Thoracic aorta (tissue), 2 donors: ENCODE measurements at regions not wholly inside any gene's neighbourhood (a gene's known extent, or its start where the extent isn't known, plus 50 kb on each side); places are given as distances from the start of the nearest gene placed in this dataset.

Source experiments
- ATAC-seq: fragments of 150-250 bp; one replicate; pipeline ENCODE4 v1.8.0; 2017; ENCODE audit warnings: low read depth; ENCODE audit not compliant: insufficient number of reproducible peaks, low FRiP score
- DNase-seq: peaks from one replicate; pipeline ENCODE4 v3.0.0-alpha.2; 2020; ENCODE audit warnings: low spot score
- H3K27ac ChIP-seq, 2 donors: fragments of 200-600 bp; sonication (generic); 1 replicate in 1 of 2; 2 replicates in 1 of 2; pipeline ENCODE4 v1.5.1; 2016; ENCODE audit warnings: mild to moderate bottlenecking in 2 of 2, moderate library complexity in 2 of 2
- H3K27me3 ChIP-seq: fragments of 200-600 bp; sonication (generic); replicated peaks from 2 replicates; pipeline ENCODE4 v1.6.0; 2016; ENCODE audit warnings: mild to moderate bottlenecking; ENCODE audit not compliant: insufficient read depth
- H3K36me3 ChIP-seq: fragments of 200-600 bp; sonication (generic); one replicate; pipeline ENCODE4 v1.5.1; 2016
- H3K4me1 ChIP-seq, 2 donors: fragments of 200-600 bp; sonication (generic); 1 replicate in 1 of 2; 2 replicates in 1 of 2; pipeline versions ENCODE4 v1.5.1 to v1.6.0; 2016; ENCODE audit warnings: low read depth in 2 of 2, mild to moderate bottlenecking in 1 of 2; ENCODE audit not compliant: control insufficient read depth in 1 of 2
- H3K4me3 ChIP-seq: fragments of 200-600 bp; sonication (generic); 2 replicates; pipeline ENCODE4 v1.5.1; 2016; ENCODE audit warnings: mild to moderate bottlenecking
- H3K9me3 ChIP-seq: fragments of 200-600 bp; sonication (generic); 2 replicates; pipeline ENCODE4 v1.5.1; 2016
- CTCF ChIP-seq: fragments of 200-600 bp; sonication (generic); IDR thresholded peaks from one replicate; pipeline ENCODE4 v1.5.1; 2019; ENCODE audit warnings: antibody characterized with exemption

GRCh38 chr4:124253080-124253479 is 459.5 kb downstream of the ANKRD50 start:
- Histone ChIP-seq H3K27ac (no peak overlapping the region), H3K36me3 (no peaks in the 10 kb centered on the region), H3K9me3 (no peaks in the 10 kb centered on the region), H3K4me1 (no peaks in the 10 kb centered on the region), H3K27me3 (no peaks in the 10 kb centered on the region), H3K4me3 (no peak overlapping the region)
- no peak for TF ChIP-seq CTCF
- ATAC-seq = no peak
- DNase-seq = no peak

GRCh38 chr4:124262211-124263179 is 450.0 kb downstream of the ANKRD50 start:
- Histone ChIP-seq H3K9me3 (no peaks in the 10 kb centered on the region), H3K27me3 (no peaks in the 10 kb centered on the region), H3K27ac (no peak overlapping the region), H3K4me3 (no peak overlapping the region), H3K4me1 (no peaks in the 10 kb centered on the region), H3K36me3 (no peaks in the 10 kb centered on the region)
- ATAC-seq (peak; percentile 82), DNase-seq (peak; percentile 5)
- peak; percentile 76 for TF ChIP-seq CTCF

DNA sequence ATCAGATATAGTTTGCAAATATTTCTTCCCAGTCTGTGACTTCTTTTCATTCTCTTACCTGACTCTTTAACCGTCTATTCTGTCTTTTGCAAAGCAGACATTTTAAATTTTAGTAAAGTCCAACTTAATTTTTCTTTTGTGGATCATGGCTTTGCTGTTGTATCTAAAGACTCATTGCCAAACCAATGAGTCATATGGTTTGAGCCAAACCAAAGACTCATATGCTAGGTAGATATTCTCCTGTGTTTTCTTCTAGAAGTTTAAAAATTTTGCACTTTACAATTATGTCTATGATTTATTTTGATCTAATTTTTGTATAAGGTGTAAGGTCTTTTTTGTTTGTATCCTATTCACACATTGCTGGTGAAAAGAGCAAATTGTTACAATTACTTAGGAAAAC is 446.8 kb downstream of the ANKRD50 start:
- no peaks in the 10 kb centered on the region for H3K36me3 ChIP-seq
- H3K9me3 ChIP-seq = no peaks in the 10 kb centered on the region
- no peak for TF ChIP-seq CTCF
- H3K27me3 ChIP-seq = no peaks in the 10 kb centered on the region
- no peak overlapping the region for H3K4me3 ChIP-seq
- no peaks in the 10 kb centered on the region for H3K4me1 ChIP-seq
- DNase-seq (no peak), ATAC-seq (no peak)
- H3K27ac ChIP-seq = no peak overlapping the region

- ATAC-seq = no peak
These were observed 445.8 kb downstream of the ANKRD50 start for GRCh38 chr4:124266721-124267120.

More at GRCh38 chr4:124266721-124267120, 445.8 kb downstream of the ANKRD50 start:
- H3K4me1 ChIP-seq = no peaks in the 10 kb centered on the region
- H3K27ac ChIP-seq = no peak overlapping the region
- TF ChIP-seq CTCF = no peak
- no peaks in the 10 kb centered on the region for H3K27me3 ChIP-seq
- no peaks in the 10 kb centered on the region for H3K36me3 ChIP-seq
- no peak overlapping the region for H3K4me3 ChIP-seq
- H3K9me3 ChIP-seq = no peaks in the 10 kb centered on the region
- DNase-seq = no peak
